ENCODE measurements at regions not wholly inside any gene's neighbourhood (a gene's known extent, or its start where the extent isn't known, plus 50 kb on each side); places are given as distances from the start of the nearest gene placed in this dataset.

DNA sequence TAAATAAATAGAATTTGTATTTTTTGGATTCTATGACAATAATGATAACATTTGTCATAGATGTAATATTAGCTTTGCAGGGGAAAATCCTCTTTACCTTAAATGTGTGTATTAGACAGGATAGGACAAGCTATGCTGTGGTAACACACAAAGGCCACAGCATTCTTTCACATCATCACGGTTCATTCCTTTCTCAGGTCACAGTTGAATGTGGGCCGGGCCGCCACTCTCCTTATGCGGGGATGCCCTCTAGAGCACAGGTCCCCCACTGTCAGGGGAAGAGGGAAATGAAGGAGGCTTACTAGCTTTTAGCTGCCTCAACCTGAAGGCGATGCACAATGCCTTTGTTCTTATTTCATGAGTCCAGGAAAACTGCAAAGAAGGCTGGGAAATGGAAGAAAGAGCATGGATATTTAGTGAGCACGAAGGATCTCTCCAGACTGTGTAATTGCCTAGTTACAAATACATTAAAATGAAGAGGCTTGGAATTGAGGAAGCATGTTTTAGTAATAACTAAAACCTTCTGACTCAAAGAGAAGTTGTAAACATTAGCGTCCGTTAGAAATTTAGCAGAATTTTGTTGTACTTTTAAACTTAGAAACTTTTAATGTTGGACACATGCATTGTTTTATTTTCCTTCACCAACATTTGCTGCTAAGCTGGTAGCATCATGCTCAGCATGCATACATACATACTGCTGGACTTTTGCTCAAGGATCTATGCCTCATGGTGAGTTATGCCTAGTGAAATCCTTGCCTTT, 248.9 kb upstream of the FOXQ1 start:
- no CpG with 5 or more reads among the region's 8 CpGs for WGBS (ENCODE audit: insufficient coverage, insufficient read length)
- no peak for DNase-seq (ENCODE audit: low read depth, low spot score)

DNA sequence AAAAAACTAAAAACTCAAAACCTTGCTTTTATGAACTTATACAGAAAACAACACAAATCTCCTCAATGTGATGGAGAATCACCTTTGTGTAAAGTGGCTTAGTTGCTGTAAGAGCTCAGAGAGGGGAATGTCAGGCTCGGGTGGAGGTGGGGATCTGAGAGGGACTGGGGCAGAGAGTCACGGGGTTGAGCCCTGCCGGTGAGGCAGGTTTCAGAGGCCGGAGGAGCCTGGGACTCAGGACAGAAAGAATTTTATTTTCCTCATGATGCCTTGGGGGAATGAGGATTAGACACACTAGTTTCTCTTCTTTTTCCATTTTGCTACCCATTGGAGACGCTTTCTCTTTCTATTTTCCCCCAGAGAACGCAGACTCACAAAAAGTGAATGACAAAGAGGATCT, 252.3 kb upstream of the FOXQ1 start:
- no peak for DNase-seq (ENCODE audit: low read depth, low spot score)
- WGBS (ENCODE audit: insufficient coverage, insufficient read length), result no CpG with 5 or more reads among the region's 6 CpGs
- Histone ChIP-seq H3K27me3 (ENCODE audit: control insufficient read depth, insufficient read depth, low read length) (no peaks in the 10 kb centered on the region), H3K9me3 (ENCODE audit: control insufficient read depth, insufficient read depth, low read length) (no peaks in the 10 kb centered on the region), H3K36me3 (ENCODE audit: control insufficient read depth, insufficient read depth, low read length) (no peaks in the 10 kb centered on the region), H3K4me3 (ENCODE audit: low read length) (no peak overlapping the region), H3K4me1 (ENCODE audit: control insufficient read depth, insufficient read depth, low read length) (0 out of 2 replicates have a peak, but pooled peaks cover 1% of the 10 kb centered on the region), H3K27ac (ENCODE audit: low read length) (no peak overlapping the region)

More for the DNA sequence above, 248.9 kb upstream of the FOXQ1 start:
- no peaks in the 10 kb centered on the region for H3K4me1 ChIP-seq (ENCODE audit: control insufficient read depth, insufficient read depth, low read length)
- H3K36me3 ChIP-seq (ENCODE audit: control insufficient read depth, insufficient read depth, low read length), result no peaks in the 10 kb centered on the region
- no peak overlapping the region for H3K4me3 ChIP-seq (ENCODE audit: low read length)
- no peaks in the 10 kb centered on the region for H3K9me3 ChIP-seq (ENCODE audit: control insufficient read depth, insufficient read depth, low read length)
- H3K27ac ChIP-seq (ENCODE audit: low read length), result no peak overlapping the region
- no peaks in the 10 kb centered on the region for H3K27me3 ChIP-seq (ENCODE audit: control insufficient read depth, insufficient read depth, low read length)

DNA sequence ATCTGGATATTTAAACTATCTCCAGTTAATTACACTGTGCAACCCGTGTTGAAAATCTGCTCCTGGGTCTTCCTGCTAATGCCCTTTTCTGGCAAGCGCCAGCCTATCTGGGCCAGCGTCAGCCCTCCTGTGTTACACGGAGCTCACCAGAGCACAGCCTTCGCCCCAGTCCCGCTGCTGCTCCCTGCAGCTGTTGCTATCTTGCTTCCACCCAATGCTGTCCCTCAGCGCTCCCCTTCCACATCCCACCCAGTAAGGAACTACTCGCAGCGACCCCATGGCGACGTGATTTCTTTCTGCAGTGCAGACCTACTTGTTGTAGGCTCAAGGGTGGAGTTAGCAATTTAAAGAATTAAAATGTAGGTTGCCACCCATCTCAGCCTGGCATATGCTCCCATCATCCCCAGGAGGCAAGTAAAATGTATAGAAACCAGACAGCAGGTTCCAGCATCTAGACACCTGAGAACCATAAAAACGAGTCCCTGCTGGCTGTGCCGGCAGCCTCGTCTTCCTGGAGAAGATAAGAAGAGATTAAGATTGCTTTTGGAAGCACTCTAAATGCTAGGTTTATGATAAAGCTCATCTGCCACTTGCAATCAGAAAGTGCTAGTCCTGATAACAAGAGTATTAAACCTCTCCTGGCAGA, 254.3 kb upstream of the FOXQ1 start:
- Histone ChIP-seq H3K36me3 (ENCODE audit: control insufficient read depth, insufficient read depth, low read length) (no peaks in the 10 kb centered on the region), H3K4me3 (ENCODE audit: low read length) (no peak overlapping the region), H3K27ac (ENCODE audit: low read length) (no peak overlapping the region), H3K27me3 (ENCODE audit: control insufficient read depth, insufficient read depth, low read length) (no peaks in the 10 kb centered on the region), H3K4me1 (ENCODE audit: control insufficient read depth, insufficient read depth, low read length) (0 out of 2 replicates have a peak, but pooled peaks cover 1% of the 10 kb centered on the region), H3K9me3 (ENCODE audit: control insufficient read depth, insufficient read depth, low read length) (no peaks in the 10 kb centered on the region)
- WGBS (ENCODE audit: insufficient coverage, insufficient read length), result no CpG with 5 or more reads among the region's 14 CpGs
- no peak for DNase-seq (ENCODE audit: low read depth, low spot score)

DNA sequence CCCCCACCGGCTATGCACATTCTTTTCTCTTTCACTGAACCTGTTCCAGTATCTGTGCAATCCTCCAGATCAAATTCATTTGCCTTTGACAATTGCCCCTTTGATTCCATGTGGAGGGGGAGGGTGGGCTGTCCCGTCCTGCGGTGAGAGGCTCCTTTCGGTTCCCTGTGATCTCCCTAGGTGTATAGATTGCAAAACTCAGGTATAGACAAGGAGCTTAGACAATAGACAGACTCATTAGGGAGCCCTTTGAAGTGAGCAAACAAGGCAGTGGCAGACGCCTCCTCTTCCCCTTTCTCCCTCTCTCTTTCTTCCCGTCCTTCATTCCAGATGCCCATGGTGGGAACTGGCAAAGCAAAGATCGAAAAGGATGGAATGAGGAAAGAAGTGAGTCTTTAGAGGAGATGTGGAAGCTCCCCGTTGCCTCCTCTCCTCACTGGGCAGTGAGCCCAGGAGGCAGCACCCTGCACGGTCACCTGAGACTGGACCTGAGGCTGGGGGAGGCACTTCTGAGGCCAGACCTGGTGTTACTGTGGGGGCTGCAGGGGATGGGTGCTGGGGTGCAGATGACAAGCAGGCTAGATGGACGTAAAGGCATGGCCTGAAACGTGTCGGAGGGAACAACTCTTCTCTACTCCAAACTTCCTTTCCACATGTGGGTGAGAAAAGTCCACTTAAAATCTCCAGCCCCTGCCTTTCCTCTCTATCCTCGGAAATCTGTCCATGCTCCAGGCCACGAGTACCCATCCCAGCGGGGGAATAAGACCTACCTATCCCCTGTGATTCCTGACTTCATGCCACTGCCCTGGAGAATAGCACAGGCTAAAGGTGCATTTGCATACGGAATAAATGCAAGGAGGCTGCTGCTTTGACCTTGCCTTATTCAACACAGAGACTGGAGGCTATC, 256.6 kb upstream of the FOXQ1 start:
- no peak overlapping the region for H3K4me3 ChIP-seq (ENCODE audit: low read length)
- H3K27ac ChIP-seq (ENCODE audit: low read length), result no peak overlapping the region
- no CpG with 5 or more reads among the region's 16 CpGs for WGBS (ENCODE audit: insufficient coverage, insufficient read length)
- H3K36me3 ChIP-seq (ENCODE audit: control insufficient read depth, insufficient read depth, low read length), result no peaks in the 10 kb centered on the region
- no peaks in the 10 kb centered on the region for H3K9me3 ChIP-seq (ENCODE audit: control insufficient read depth, insufficient read depth, low read length)
- no peak for DNase-seq (ENCODE audit: low read depth, low spot score)
- 0 out of 2 replicates have a peak, but pooled peaks cover 1% of the 10 kb centered on the region for H3K4me1 ChIP-seq (ENCODE audit: control insufficient read depth, insufficient read depth, low read length)
- no peaks in the 10 kb centered on the region for H3K27me3 ChIP-seq (ENCODE audit: control insufficient read depth, insufficient read depth, low read length)

DNA sequence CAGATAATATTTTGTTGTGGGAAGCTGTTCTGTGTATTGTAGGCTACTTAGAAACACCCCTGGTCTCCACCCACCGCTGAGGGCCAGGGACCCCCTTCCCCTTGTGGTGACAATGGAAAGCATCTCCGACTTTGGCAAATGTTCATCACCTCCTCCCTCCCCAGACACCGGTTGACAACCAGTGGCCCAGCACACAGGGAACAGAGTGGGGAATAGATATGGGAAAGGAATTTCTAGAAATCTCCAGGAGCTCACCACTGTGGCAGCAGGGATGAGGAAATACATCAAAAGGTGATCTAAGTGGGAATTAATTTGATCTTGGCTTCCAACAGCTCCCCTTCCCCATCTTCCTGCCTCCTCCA, 257.3 kb upstream of the FOXQ1 start:
- DNase-seq (ENCODE audit: low read depth, low spot score), result no peak
- H3K27me3 ChIP-seq (ENCODE audit: control insufficient read depth, insufficient read depth, low read length), result no peaks in the 10 kb centered on the region
- no peaks in the 10 kb centered on the region for H3K36me3 ChIP-seq (ENCODE audit: control insufficient read depth, insufficient read depth, low read length)
- 0 out of 2 replicates have a peak, but pooled peaks cover 1% of the 10 kb centered on the region for H3K4me1 ChIP-seq (ENCODE audit: control insufficient read depth, insufficient read depth, low read length)
- no CpG with 5 or more reads among the region's 3 CpGs for WGBS (ENCODE audit: insufficient coverage, insufficient read length)
- no peaks in the 10 kb centered on the region for H3K9me3 ChIP-seq (ENCODE audit: control insufficient read depth, insufficient read depth, low read length)
- H3K27ac ChIP-seq (ENCODE audit: low read length), result no peak overlapping the region
- no peak overlapping the region for H3K4me3 ChIP-seq (ENCODE audit: low read length)

DNA sequence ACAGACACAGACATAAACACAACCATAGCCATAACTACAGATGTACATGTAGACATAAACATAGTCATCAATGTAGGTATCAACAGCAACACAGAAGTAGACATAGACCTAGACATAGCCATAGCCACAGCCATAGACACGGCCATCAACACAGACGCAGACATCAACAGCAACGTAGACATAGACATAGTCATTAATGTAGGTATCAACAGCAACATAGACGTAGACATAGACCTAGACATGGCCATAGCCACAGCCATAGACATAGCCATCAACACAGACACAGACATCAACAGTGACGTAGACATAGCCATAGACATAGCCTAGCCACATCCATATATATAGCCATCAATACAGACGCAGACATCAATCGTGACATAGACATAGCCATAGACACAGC, 258.3 kb upstream of the FOXQ1 start:
- H3K36me3 ChIP-seq (ENCODE audit: control insufficient read depth, insufficient read depth, low read length), result no peaks in the 10 kb centered on the region
- H3K9me3 ChIP-seq (ENCODE audit: control insufficient read depth, insufficient read depth, low read length), result no peaks in the 10 kb centered on the region
- H3K4me1 ChIP-seq (ENCODE audit: control insufficient read depth, insufficient read depth, low read length), result 0 out of 2 replicates have a peak, but pooled peaks cover 1% of the 10 kb centered on the region
- no peak overlapping the region for H3K27ac ChIP-seq (ENCODE audit: low read length)
- no peaks in the 10 kb centered on the region for H3K27me3 ChIP-seq (ENCODE audit: control insufficient read depth, insufficient read depth, low read length)
- no peak overlapping the region for H3K4me3 ChIP-seq (ENCODE audit: low read length)
- no CpG with 5 or more reads among the region's 7 CpGs for WGBS (ENCODE audit: insufficient coverage, insufficient read length)
- DNase-seq (ENCODE audit: low read depth, low spot score), result no peak

DNA sequence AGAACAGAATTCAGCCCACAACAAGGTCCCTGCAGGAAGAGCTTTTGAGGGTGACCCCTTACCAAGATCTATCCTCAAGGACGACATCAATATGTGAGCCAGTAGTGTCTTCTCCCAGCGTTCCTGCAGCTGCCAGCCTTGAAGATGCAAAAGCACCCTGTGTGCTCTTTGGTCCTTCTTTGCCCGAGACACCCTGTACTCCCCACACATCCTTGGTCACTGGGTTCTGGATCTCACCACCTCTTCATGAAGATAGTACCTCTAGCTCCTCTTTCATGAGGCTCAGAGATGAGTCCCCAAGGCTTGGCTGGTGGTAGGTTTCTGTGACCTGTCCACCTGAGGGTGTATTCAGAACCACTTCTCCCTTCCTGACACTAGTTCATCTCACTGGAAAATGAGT, 259.6 kb upstream of the FOXQ1 start:
- WGBS (ENCODE audit: insufficient coverage, insufficient read length), result no CpG with 5 or more reads among the region's 3 CpGs
- Histone ChIP-seq H3K9me3 (ENCODE audit: control insufficient read depth, insufficient read depth, low read length) (no peaks in the 10 kb centered on the region), H3K36me3 (ENCODE audit: control insufficient read depth, insufficient read depth, low read length) (no peaks in the 10 kb centered on the region), H3K27ac (ENCODE audit: low read length) (no peak overlapping the region), H3K4me1 (ENCODE audit: control insufficient read depth, insufficient read depth, low read length) (0 out of 2 replicates have a peak, but pooled peaks cover 1% of the 10 kb centered on the region), H3K4me3 (ENCODE audit: low read length) (no peak overlapping the region), H3K27me3 (ENCODE audit: control insufficient read depth, insufficient read depth, low read length) (no peaks in the 10 kb centered on the region)
- DNase-seq (ENCODE audit: low read depth, low spot score), result no peak

DNA sequence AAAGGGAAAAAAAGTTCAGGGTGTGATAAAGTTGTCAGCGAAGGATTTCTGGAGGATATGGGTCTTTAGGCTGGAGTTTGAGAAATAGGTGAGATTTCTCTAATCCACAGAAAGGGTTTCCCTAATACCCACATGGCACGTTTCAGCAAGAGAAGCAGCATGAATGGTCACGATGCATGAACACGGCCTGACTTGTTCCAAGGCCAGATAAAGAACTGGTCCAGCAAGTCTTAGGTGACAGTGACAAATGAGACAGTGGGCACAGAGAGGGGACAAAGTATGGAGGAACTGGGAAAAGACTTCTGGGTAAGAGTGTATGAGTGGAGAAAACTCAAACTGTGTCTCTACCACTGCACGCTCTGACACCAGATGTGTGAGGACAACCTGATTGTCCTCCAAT, 262.0 kb upstream of the FOXQ1 start:
- no peaks in the 10 kb centered on the region for H3K36me3 ChIP-seq (ENCODE audit: control insufficient read depth, insufficient read depth, low read length)
- H3K27me3 ChIP-seq (ENCODE audit: control insufficient read depth, insufficient read depth, low read length), result no peaks in the 10 kb centered on the region
- H3K4me1 ChIP-seq (ENCODE audit: control insufficient read depth, insufficient read depth, low read length), result no peaks in the 10 kb centered on the region
- H3K4me3 ChIP-seq (ENCODE audit: low read length), result no peak overlapping the region
- no CpG with 5 or more reads among the region's 5 CpGs for WGBS (ENCODE audit: insufficient coverage, insufficient read length)
- H3K9me3 ChIP-seq (ENCODE audit: control insufficient read depth, insufficient read depth, low read length), result no peaks in the 10 kb centered on the region
- no peak overlapping the region for H3K27ac ChIP-seq (ENCODE audit: low read length)
- no peak for DNase-seq (ENCODE audit: low read depth, low spot score)

DNA sequence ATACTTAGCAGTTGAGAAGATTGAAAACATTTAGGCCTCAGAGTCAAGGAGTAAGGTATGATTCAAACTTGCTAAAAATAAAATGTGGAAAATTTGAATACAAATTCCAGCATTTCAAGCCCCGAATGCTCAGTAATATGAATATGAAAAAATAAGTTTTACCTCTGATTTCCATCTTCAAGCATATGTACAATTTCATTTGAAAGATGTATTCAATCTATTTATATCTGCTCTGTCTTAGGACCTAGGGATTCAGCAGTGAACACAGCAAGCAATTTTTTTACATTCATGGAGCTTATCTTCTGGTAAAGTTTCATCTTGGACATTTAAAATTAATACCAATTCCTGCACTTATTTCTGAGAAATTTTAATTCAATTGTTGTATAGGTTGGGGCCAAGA, 262.7 kb upstream of the FOXQ1 start:
- no peaks in the 10 kb centered on the region for H3K4me1 ChIP-seq (ENCODE audit: control insufficient read depth, insufficient read depth, low read length)
- no CpG with 5 or more reads among the region's 1 CpG for WGBS (ENCODE audit: insufficient coverage, insufficient read length)
- no peaks in the 10 kb centered on the region for H3K36me3 ChIP-seq (ENCODE audit: control insufficient read depth, insufficient read depth, low read length)
- H3K4me3 ChIP-seq (ENCODE audit: low read length), result no peak overlapping the region
- no peak for DNase-seq (ENCODE audit: low read depth, low spot score)
- H3K27ac ChIP-seq (ENCODE audit: low read length), result no peak overlapping the region
- H3K27me3 ChIP-seq (ENCODE audit: control insufficient read depth, insufficient read depth, low read length), result no peaks in the 10 kb centered on the region
- no peaks in the 10 kb centered on the region for H3K9me3 ChIP-seq (ENCODE audit: control insufficient read depth, insufficient read depth, low read length)

DNA sequence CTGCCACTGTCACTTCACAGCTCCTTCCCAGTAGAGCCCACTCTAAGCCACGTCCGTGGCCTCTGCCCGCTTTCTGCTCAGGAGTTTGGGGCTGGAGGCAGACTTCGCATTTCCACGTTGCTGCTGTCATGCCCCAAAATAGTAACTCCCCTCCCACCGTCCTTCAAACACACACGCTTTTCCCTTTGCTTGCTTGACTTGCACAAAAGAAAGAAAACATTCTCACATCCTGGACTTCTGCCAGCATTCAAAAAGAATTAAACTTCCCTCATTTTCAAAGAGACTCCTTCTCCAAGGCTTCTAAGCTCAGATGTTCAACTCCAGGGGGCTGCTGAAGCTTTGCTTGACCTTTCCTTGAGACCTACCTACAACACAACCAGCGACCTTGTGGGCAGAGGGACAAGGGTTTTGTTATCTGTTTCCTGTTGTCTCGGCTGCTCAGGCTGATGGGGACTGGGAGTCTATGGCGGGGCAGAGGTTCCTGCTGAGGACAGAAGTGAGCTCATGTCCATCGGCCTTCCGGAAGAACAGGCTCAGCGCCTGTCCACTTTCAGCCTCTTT, 263.8 kb upstream of the FOXQ1 start:
- WGBS (ENCODE audit: insufficient coverage, insufficient read length), result no CpG with 5 or more reads among the region's 13 CpGs
- no peaks in the 10 kb centered on the region for H3K27me3 ChIP-seq (ENCODE audit: control insufficient read depth, insufficient read depth, low read length)
- no peak for DNase-seq (ENCODE audit: low read depth, low spot score)

More for the DNA sequence above, 263.8 kb upstream of the FOXQ1 start:
- Histone ChIP-seq H3K9me3 (ENCODE audit: control insufficient read depth, insufficient read depth, low read length) (no peaks in the 10 kb centered on the region), H3K27ac (ENCODE audit: low read length) (no peak overlapping the region), H3K36me3 (ENCODE audit: control insufficient read depth, insufficient read depth, low read length) (no peaks in the 10 kb centered on the region), H3K4me3 (ENCODE audit: low read length) (no peak overlapping the region), H3K4me1 (ENCODE audit: control insufficient read depth, insufficient read depth, low read length) (no peaks in the 10 kb centered on the region)
